ENCODE measurements at regions not wholly inside any gene's neighbourhood (a gene's known extent, or its start where the extent isn't known, plus 50 kb on each side); places are given as distances from the start of the nearest gene placed in this dataset.
"Not testable (repeated sequence)": the region's sequence is repeated elsewhere in the genome, so short reads cannot be mapped to it uniquely, and the experiment has no call there.

DNA sequence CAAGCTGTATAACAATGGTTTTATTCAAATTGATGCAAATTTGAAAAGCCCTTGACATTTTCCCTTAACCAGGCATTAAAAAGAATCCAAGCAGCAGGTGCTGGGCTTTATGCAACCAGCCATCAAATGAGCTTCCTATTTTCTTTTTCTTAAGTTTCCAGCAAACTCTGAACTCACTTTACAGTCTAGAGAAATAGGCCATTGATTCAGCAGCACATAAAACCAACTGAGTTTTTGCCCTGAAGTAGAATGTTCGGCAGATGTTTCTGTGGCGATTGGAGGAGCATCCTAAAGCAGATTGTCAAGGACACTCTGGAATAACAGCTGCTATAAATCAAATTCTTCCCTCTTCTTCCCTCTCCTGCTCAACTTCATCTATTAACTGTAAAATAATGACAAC is 582.8 kb upstream of the CPEB2 start:
- TF ChIP-seq JUNB (IDR thresholded peaks at IDR 0.05; ENCODE audit: unreplicated experiment): no peak
- no peak for TF ChIP-seq NANOG (IDR thresholded peaks at IDR 0.05; ENCODE audit: borderline replicate concordance)
- TF ChIP-seq, protein P1, sequence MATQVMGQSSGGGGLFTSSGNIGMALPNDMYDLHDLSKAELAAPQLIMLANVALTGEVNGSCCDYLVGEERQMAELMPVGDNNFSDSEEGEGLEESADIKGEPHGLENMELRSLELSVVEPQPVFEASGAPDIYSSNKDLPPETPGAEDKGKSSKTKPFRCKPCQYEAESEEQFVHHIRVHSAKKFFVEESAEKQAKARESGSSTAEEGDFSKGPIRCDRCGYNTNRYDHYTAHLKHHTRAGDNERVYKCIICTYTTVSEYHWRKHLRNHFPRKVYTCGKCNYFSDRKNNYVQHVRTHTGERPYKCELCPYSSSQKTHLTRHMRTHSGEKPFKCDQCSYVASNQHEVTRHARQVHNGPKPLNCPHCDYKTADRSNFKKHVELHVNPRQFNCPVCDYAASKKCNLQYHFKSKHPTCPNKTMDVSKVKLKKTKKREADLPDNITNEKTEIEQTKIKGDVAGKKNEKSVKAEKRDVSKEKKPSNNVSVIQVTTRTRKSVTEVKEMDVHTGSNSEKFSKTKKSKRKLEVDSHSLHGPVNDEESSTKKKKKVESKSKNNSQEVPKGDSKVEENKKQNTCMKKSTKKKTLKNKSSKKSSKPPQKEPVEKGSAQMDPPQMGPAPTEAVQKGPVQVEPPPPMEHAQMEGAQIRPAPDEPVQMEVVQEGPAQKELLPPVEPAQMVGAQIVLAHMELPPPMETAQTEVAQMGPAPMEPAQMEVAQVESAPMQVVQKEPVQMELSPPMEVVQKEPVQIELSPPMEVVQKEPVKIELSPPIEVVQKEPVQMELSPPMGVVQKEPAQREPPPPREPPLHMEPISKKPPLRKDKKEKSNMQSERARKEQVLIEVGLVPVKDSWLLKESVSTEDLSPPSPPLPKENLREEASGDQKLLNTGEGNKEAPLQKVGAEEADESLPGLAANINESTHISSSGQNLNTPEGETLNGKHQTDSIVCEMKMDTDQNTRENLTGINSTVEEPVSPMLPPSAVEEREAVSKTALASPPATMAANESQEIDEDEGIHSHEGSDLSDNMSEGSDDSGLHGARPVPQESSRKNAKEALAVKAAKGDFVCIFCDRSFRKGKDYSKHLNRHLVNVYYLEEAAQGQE (IDR thresholded peaks at IDR 0.05; ENCODE audit: unreplicated experiment): no peak
- no peak for ATAC-seq
- H4K20me1 ChIP-seq (replicated peaks; ENCODE audit: insufficient read depth): no peaks in the 10 kb centered on the region
- no peaks in the 10 kb centered on the region for H3K36me3 ChIP-seq (ENCODE audit: insufficient read depth)
- Mint-ChIP-seq H3K36me3 (ENCODE audit: low read depth) (peaks cover 11% of the 10 kb centered on the region; the same call in 2 of the 3 replicates), H3K9me3 (peaks cover 25% of the 10 kb centered on the region; the same call in 2 of the 3 replicates), H3K27ac (no peak overlapping the region), H3K4me3 (no peak overlapping the region), H3K27me3 (ENCODE audit: insufficient read depth, low read depth, poor library complexity) (no peaks in the 10 kb centered on the region), H3K4me1 (peaks cover 13% of the 10 kb centered on the region; the same call in 2 of the 3 replicates)
- 0 out of 2 replicates have a peak, but pooled peaks cover 10% of the 10 kb centered on the region for H3K4me1 ChIP-seq (ENCODE audit: insufficient read depth)
- H3F3A ChIP-seq (replicated peaks; ENCODE audit: low read depth): no peaks in the 10 kb centered on the region
- H3K79me2 ChIP-seq (replicated peaks; ENCODE audit: insufficient read depth): no peaks in the 10 kb centered on the region
- no peak overlapping the region for H3K27ac ChIP-seq (ENCODE audit: low read depth)
- H3K27me3 ChIP-seq (ENCODE audit: insufficient read depth): no peaks in the 10 kb centered on the region
- no peak overlapping the region for H2AFZ ChIP-seq
- H3K4me2 ChIP-seq: no peak overlapping the region; the same call in 1 of the 2 replicates
- H3K4me3 ChIP-seq: no peak overlapping the region
- no peak for DNase-seq (ENCODE audit: low spot score)
- 0 out of 2 replicates have a peak, but pooled peaks cover 5% of the 10 kb centered on the region for H3K9me2 ChIP-seq (ENCODE audit: insufficient read depth)

DNA sequence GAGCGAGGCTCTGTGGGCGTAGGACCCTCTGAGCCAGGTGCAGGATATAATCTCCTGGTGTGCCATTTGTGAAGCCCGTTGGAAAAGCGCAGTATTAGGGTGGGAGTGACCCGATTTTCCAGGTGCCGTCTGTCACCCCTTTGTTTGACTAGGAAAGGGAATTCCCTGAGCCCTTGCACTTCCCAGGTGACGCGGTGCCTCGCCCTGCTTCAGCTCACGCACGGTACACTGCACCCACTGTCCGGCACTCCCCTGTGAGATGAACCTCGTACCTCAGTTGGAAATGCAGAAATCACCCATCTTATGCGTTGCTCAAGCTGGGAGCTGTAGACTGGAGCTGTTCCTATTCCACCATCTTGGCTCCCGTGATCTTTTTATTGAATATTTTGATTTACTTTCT is 576.0 kb upstream of the CPEB2 start:
- H3K27me3 Mint-ChIP-seq (ENCODE audit: insufficient read depth, low read depth, poor library complexity); H3K4me1 Mint-ChIP-seq: not testable (repeated sequence)

DNA sequence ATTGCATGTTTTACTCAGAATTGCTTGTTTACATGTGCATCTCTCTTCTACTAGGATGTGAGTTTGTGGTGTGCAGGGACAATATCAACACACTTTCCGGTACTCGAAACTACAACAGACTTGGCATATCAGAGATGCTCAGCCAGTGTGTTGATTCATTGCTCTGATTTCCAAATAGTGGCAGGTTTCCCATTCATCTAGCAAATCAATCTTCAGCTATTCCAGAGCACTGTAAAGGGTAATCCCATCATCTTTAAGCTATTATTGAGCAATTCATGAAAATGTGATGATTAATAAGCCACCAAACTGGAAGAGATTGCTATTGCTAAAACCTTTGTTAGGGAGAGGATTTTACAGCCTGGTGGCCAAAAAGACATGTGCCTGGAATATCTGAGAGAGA is 574.2 kb upstream of the CPEB2 start:
- ATAC-seq: no peak
- Histone ChIP-seq H3K9me2 (ENCODE audit: insufficient read depth) (0 out of 2 replicates have a peak, but pooled peaks cover 2% of the 10 kb centered on the region), H4K20me1 (replicated peaks; ENCODE audit: insufficient read depth) (no peaks in the 10 kb centered on the region), H3K4me3 (no peak overlapping the region), H2AFZ (no peak overlapping the region), H3K4me2 (no peak overlapping the region), H3K27me3 (ENCODE audit: insufficient read depth) (no peaks in the 10 kb centered on the region), H3K36me3 (ENCODE audit: insufficient read depth) (no peaks in the 10 kb centered on the region), H3K27ac (ENCODE audit: low read depth) (no peak overlapping the region), H3F3A (replicated peaks; ENCODE audit: low read depth) (no peaks in the 10 kb centered on the region), H3K79me2 (replicated peaks; ENCODE audit: insufficient read depth) (no peaks in the 10 kb centered on the region), H3K4me1 (ENCODE audit: insufficient read depth) (no peaks in the 10 kb centered on the region)
- H3K27me3 Mint-ChIP-seq (ENCODE audit: insufficient read depth, low read depth, poor library complexity): peaks cover 1% of the 10 kb centered on the region
- H3K36me3 Mint-ChIP-seq (ENCODE audit: low read depth): peaks cover 38% of the 10 kb centered on the region
- DNase-seq (ENCODE audit: low spot score): no peak
- H3K4me3 Mint-ChIP-seq: no peak overlapping the region
- H3K9me3 Mint-ChIP-seq: peaks cover 40% of the 10 kb centered on the region
- no peak overlapping the region for H3K27ac Mint-ChIP-seq
- H3K4me1 Mint-ChIP-seq: peaks cover 3% of the 10 kb centered on the region; the same call in 1 of the 3 replicates
- TF ChIP-seq, protein P2, sequence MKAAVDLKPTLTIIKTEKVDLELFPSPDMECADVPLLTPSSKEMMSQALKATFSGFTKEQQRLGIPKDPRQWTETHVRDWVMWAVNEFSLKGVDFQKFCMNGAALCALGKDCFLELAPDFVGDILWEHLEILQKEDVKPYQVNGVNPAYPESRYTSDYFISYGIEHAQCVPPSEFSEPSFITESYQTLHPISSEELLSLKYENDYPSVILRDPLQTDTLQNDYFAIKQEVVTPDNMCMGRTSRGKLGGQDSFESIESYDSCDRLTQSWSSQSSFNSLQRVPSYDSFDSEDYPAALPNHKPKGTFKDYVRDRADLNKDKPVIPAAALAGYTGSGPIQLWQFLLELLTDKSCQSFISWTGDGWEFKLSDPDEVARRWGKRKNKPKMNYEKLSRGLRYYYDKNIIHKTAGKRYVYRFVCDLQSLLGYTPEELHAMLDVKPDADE (IDR thresholded peaks at IDR 0.05): no peak
- TF ChIP-seq, protein P3, sequence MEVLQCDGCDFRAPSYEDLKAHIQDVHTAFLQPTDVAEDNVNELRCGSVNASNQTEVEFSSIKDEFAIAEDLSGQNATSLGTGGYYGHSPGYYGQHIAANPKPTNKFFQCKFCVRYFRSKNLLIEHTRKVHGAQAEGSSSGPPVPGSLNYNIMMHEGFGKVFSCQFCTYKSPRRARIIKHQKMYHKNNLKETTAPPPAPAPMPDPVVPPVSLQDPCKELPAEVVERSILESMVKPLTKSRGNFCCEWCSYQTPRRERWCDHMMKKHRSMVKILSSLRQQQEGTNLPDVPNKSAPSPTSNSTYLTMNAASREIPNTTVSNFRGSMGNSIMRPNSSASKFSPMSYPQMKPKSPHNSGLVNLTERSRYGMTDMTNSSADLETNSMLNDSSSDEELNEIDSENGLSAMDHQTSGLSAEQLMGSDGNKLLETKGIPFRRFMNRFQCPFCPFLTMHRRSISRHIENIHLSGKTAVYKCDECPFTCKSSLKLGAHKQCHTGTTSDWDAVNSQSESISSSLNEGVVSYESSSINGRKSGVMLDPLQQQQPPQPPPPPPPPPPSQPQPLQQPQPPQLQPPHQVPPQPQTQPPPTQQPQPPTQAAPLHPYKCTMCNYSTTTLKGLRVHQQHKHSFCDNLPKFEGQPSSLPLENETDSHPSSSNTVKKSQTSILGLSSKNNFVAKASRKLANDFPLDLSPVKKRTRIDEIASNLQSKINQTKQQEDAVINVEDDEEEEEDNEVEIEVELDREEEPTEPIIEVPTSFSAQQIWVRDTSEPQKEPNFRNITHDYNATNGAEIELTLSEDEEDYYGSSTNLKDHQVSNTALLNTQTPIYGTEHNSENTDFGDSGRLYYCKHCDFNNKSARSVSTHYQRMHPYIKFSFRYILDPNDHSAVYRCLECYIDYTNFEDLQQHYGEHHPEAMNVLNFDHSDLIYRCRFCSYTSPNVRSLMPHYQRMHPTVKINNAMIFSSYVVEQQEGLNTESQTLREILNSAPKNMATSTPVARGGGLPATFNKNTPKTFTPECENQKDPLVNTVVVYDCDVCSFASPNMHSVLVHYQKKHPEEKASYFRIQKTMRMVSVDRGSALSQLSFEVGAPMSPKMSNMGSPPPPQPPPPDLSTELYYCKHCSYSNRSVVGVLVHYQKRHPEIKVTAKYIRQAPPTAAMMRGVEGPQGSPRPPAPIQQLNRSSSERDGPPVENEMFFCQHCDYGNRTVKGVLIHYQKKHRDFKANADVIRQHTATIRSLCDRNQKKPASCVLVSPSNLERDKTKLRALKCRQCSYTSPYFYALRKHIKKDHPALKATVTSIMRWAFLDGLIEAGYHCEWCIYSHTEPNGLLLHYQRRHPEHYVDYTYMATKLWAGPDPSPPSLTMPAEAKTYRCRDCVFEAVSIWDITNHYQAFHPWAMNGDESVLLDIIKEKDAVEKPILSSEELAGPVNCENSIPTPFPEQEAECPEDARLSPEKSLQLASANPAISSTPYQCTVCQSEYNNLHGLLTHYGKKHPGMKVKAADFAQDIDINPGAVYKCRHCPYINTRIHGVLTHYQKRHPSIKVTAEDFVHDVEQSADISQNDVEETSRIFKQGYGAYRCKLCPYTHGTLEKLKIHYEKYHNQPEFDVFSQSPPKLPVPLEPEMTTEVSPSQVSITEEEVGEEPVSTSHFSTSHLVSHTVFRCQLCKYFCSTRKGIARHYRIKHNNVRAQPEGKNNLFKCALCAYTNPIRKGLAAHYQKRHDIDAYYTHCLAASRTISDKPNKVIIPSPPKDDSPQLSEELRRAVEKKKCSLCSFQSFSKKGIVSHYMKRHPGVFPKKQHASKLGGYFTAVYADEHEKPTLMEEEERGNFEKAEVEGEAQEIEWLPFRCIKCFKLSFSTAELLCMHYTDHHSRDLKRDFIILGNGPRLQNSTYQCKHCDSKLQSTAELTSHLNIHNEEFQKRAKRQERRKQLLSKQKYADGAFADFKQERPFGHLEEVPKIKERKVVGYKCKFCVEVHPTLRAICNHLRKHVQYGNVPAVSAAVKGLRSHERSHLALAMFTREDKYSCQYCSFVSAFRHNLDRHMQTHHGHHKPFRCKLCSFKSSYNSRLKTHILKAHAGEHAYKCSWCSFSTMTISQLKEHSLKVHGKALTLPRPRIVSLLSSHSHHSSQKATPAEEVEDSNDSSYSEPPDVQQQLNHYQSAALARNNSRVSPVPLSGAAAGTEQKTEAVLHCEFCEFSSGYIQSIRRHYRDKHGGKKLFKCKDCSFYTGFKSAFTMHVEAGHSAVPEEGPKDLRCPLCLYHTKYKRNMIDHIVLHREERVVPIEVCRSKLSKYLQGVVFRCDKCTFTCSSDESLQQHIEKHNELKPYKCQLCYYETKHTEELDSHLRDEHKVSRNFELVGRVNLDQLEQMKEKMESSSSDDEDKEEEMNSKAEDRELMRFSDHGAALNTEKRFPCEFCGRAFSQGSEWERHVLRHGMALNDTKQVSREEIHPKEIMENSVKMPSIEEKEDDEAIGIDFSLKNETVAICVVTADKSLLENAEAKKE (CRISPR knock-in tag; IDR thresholded peaks at IDR 0.05): no peak

More for the DNA sequence above, 576.0 kb upstream of the CPEB2 start:
- H3K4me3 Mint-ChIP-seq; H3K4me1 ChIP-seq (ENCODE audit: insufficient read depth); H3F3A ChIP-seq (replicated peaks; ENCODE audit: low read depth); H3K4me2 ChIP-seq; H3K36me3 ChIP-seq (ENCODE audit: insufficient read depth); H3K27me3 ChIP-seq (ENCODE audit: insufficient read depth); H3K4me3 ChIP-seq; H3K9me2 ChIP-seq (ENCODE audit: insufficient read depth); ATAC-seq; H2AFZ ChIP-seq; DNase-seq (ENCODE audit: low spot score); H3K79me2 ChIP-seq (replicated peaks; ENCODE audit: insufficient read depth); H4K20me1 ChIP-seq (replicated peaks; ENCODE audit: insufficient read depth); H3K27ac ChIP-seq (ENCODE audit: low read depth); H3K27ac Mint-ChIP-seq: not testable (repeated sequence)
- H3K36me3 Mint-ChIP-seq (ENCODE audit: low read depth): peaks cover 44% of the 10 kb centered on the region
- H3K9me3 Mint-ChIP-seq: peaks cover 53% of the 10 kb centered on the region

All from GM23338 (cell line).